Loucy (cell line): ENCODE measurements at regions not wholly inside any gene's neighbourhood (a gene's known extent, or its start where the extent isn't known, plus 50 kb on each side); places are given as distances from the start of the nearest gene placed in this dataset.

Source experiments
- CTCF ChIP-seq: fragments of 200-600 bp; sonication (generic); conservative IDR thresholded peaks from 2 replicates; pipeline ENCODE4 v1.5.1; 2014; ENCODE audit warnings: mild to moderate bottlenecking, antibody characterized with exemption, low read length
- EZH2phosphoT487 ChIP-seq: fragments of 200-600 bp; IDR thresholded peaks from 2 replicates; pipeline ENCODE4 v1.6.1; 2018; ENCODE audit warnings: antibody characterized with exemption, mild to moderate bottlenecking, moderate library complexity, borderline replicate concordance

GRCh38 chr2:88810017-88810416 lies 118.5 kb downstream of the RPIA start:
- TF ChIP-seq CTCF (no peak), EZH2phosphoT487 (no peak)
